Eye (tissue), 1 donor: ENCODE measurements at regions not wholly inside any gene's neighbourhood (a gene's known extent, or its start where the extent isn't known, plus 50 kb on each side); places are given as distances from the start of the nearest gene placed in this dataset.
"Not testable (repeated sequence)": the region's sequence is repeated elsewhere in the genome, so short reads cannot be mapped to it uniquely, and the experiment has no call there.

ENCODE experiments used
- DNase-seq: peaks from one replicate; pipeline ENCODE4 v3.0.0-alpha.2; 2015

GRCh38 chr14:106302661-106303060 is 776.3 kb downstream of the TMEM121 start:
- no peak for DNase-seq

GRCh38 chr14:106304271-106304670 is 777.9 kb downstream of the TMEM121 start:
- no peak for DNase-seq

- DNase-seq, result no peak
These were observed 782.5 kb downstream of the TMEM121 start for GRCh38 chr14:106308839-106309389.

GRCh38 chr14:106309423-106309822 is 783.0 kb downstream of the TMEM121 start:
- DNase-seq, result no peak

- DNase-seq, result no peak
These were observed 789.1 kb downstream of the TMEM121 start for GRCh38 chr14:106315436-106315835.

GRCh38 chr14:106317593-106317992 is 791.2 kb downstream of the TMEM121 start:
- no peak for DNase-seq

GRCh38 chr14:106318700-106319099 is 792.3 kb downstream of the TMEM121 start:
- DNase-seq, result no peak

GRCh38 chr14:106323970-106324369 is 797.6 kb downstream of the TMEM121 start:
- DNase-seq, result not testable (repeated sequence)

GRCh38 chr14:106327234-106327633 is 800.9 kb downstream of the TMEM121 start:
- DNase-seq, result no peak

- DNase-seq, result not testable (repeated sequence)
These were observed 801.4 kb downstream of the TMEM121 start for GRCh38 chr14:106327702-106328353.

- not testable (repeated sequence) for DNase-seq
These were observed 802.9 kb downstream of the TMEM121 start for GRCh38 chr14:106329243-106329642.

- not testable (repeated sequence) for DNase-seq
These were observed 803.8 kb downstream of the TMEM121 start for GRCh38 chr14:106329987-106330774.

GRCh38 chr14:106334428-106335109 is 808.2 kb downstream of the TMEM121 start:
- not testable (repeated sequence) for DNase-seq

- not testable (repeated sequence) for DNase-seq
These were observed 808.7 kb downstream of the TMEM121 start for GRCh38 chr14:106335110-106335429.

GRCh38 chr14:106338775-106339174 is 812.4 kb downstream of the TMEM121 start:
- not testable (repeated sequence) for DNase-seq

- not testable (repeated sequence) for DNase-seq
These were observed 814.3 kb downstream of the TMEM121 start for GRCh38 chr14:106340658-106341057.

GRCh38 chr14:106341161-106341560 is 814.8 kb downstream of the TMEM121 start:
- DNase-seq, result not testable (repeated sequence)

- no peak for DNase-seq
These were observed 817.2 kb downstream of the TMEM121 start for GRCh38 chr14:106343626-106344025.

- not testable (repeated sequence) for DNase-seq
These were observed 817.8 kb downstream of the TMEM121 start for GRCh38 chr14:106344065-106344614.

- not testable (repeated sequence) for DNase-seq
These were observed 818.6 kb downstream of the TMEM121 start for GRCh38 chr14:106344791-106345479.

- no peak for DNase-seq
These were observed 819.7 kb downstream of the TMEM121 start for GRCh38 chr14:106346084-106346483.

GRCh38 chr14:106346534-106347290 is 820.3 kb downstream of the TMEM121 start:
- DNase-seq, result no peak
